Limb (tissue), 2 donors: ENCODE measurements at regions not wholly inside any gene's neighbourhood (a gene's known extent, or its start where the extent isn't known, plus 50 kb on each side); places are given as distances from the start of the nearest gene placed in this dataset.

Experiments used
- DNase-seq, 2 donors: peaks; one replicate each; pipeline ENCODE4 v3.0.0-alpha.2; 2016; ENCODE audit errors: extremely low spot score in 2 of 2

DNA sequence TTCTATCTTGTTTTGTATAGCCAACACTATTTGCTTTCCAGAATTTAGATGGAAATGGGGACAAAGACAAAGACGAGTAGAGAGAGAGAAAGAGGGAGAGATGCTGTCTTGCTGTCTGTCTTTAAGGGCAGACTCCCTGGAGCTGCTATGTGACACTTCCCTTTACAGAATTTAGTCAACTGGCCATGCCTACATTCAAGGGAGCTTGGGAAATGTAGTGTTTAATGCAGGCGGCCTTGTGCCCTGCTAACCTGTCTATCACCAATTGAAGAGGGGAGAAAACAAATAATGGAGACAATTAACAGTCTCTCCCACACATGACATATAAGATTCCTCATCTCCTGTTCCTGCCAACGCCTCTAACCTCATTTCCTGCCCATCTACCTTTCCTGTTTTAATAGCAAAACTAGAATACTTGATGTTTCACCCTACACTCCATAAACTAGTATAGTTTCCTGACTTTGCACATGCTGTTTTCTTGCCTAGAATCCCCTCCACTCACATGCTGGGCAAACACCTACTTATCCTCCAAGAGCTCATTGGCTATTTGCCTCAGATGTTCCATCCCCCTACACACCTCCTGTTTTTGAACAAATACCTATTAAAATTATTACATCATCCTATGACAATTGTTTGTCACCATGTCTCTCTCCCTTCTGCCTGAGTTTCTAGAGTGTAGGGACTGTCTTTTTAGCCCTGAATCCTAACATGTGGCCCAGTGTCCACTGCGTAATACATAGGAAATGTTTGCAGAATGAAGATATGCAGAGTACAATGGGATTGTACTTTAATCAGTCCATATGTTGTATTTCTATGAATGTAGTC, 117.2 kb downstream of the SLC25A24 start:
- no peak for DNase-seq

- DNase-seq = no peak
Observed at GRCh38 chr1:108082001-108082400, 117.0 kb upstream of the VAV3 start.

- no peak for DNase-seq
Observed at GRCh38 chr1:108080448-108080847, 115.5 kb upstream of the VAV3 start.

- DNase-seq = no peak
Observed at GRCh38 chr1:108079440-108080025, 114.6 kb upstream of the VAV3 start.

DNA sequence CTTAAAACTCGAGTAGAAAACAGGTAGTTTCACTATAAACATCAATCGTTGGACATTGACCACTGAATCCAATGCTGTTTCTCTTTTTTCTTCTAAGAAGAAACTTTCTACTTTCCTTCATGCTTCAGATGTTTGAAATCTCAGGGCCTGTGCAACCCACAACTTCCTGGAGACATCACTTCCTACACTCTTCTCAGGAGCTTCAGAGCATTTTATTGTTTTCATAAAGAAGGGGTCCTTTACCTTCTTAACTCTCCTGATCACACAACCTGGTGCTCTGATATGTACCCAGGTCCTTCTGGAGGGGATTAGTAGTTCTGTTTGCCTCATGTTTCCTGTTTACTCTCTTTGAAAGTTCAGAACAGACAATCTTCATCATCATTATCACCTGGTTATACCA, 113.0 kb upstream of the VAV3 start:
- DNase-seq = no peak

DNA sequence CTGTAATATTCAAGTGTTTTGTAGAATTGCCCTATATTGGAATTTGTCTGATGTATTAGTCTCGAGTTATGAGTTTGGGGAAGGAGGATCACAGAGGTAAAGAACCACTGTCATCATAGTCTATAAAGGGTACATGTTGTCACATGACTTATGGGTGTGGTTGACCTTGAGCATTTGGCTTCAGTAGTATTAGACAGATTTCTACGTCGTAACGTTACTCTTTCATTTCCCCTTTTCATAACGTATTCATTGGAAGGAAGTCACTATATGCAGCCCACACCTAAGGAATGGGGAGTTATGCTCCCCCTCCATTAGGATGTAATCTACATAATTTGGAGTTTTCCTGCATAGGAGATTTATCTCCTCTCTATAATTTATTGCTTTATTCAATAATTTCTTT, 110.1 kb upstream of the VAV3 start:
- no peak for DNase-seq

- no peak for DNase-seq
Observed at GRCh38 chr1:108072776-108073175, 107.8 kb upstream of the VAV3 start.

DNA sequence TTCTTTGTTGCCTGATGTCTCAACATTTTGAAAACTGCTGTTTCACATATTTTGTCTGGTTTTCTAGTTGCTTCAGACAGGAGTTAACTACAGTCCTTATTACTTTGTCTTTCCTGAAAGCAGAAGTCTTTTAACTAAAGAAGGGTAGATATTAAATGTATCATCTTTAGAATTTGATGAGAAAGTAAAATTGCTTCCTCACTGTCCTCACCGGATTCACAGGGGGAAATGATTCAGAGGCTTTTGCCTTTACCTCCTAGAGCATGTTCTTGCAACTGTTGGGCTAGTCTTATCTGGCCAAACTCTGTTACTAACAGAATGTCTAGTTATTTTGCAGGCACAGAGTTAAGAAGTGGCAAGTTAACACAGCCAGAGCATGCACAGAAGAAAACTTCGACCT, 107.2 kb upstream of the VAV3 start:
- DNase-seq = no peak

GRCh38 chr1:108071601-108072000, 106.6 kb upstream of the VAV3 start:
- no peak for DNase-seq

DNA sequence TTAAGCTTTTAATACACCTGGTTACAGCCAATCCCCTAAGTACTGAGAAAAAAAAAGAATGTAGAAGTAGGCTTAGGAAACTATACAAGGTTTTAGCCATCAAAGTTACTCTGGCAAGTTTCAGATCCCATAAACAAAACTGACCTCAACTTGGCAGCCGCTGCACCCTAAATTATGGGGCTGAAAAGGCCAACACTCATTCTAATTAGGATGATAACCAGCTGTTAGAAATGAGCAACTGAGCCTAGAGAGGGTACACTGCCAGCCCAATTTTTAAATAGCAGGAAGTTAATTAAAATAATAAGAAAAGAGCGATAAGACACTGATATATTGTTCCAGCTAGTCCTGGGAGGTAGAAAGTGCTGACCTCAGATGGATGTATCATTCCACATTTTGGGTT, 105.7 kb upstream of the VAV3 start:
- no peak for DNase-seq

GRCh38 chr1:108067884-108068540, 103.0 kb upstream of the VAV3 start:
- DNase-seq = no peak

DNA sequence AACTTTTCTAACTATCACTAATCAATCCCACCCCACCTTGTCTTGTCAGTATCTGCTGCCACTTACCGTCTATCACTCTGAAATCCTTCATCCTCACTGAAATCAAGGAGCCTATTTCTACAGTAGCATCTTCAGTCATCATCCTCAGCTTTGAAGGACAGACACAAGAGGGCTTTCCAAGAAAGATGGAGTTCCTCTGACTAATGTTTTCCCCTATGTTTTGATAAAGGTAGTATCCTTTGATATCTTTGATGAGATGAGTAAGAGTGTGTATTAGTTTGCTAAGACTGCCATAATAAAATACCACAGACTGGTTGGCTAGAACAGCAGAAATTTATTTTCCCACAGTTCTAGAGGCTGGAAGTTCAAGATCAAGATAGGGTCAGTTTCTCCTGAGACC, 101.8 kb upstream of the VAV3 start:
- DNase-seq = no peak

- no peak for DNase-seq
Observed at GRCh38 chr1:108064255-108064654, 99.3 kb upstream of the VAV3 start.

DNA sequence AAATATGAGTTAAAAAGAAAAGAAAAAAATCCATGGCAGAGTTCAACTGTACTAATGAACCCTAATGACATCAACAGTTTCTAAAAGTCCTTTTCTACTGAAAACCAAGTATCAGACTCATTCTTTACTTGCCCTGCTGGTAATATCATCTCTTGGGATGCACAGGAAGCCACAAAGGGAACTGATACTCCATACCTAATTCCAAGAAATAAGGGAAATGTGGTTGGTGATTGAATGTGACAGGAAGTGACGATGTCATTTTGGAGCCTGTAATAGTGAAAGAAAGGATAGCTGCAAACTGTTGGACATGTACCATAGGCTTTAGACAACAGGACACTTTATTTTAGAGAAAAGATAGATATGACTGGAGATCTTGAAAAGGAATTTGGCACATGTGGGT, 98.7 kb upstream of the VAV3 start:
- no peak for DNase-seq

- peak in 1 of 2 donors; percentile 31 for DNase-seq
Observed at GRCh38 chr1:108059945-108060344, 95.0 kb upstream of the VAV3 start.

GRCh38 chr1:108057541-108057940, 92.6 kb upstream of the VAV3 start:
- DNase-seq = no peak

- no peak for DNase-seq
Observed at GRCh38 chr1:108056436-108056990, 91.5 kb upstream of the VAV3 start.

DNA sequence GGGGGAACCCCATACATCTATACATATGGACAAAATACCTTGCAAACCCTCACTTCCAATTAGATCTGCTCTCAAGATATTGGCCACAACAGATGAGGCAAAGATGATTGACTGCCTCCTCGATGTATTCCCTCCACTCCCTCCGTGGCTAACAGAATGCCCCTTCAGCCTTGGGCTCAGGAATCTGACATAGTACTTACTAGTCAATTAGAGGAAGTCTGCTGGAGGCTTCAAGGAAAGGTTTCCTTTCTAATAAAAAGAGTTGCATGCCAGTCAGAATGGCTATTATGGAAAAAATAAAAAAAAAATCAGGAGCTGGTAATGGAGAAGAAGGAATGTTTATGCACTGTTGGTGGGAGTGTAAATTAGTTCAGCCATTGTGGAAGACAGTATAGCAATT, 90.4 kb upstream of the VAV3 start:
- DNase-seq = no peak

- no peak for DNase-seq
Observed at GRCh38 chr1:108054396-108054795, 89.4 kb upstream of the VAV3 start.

DNA sequence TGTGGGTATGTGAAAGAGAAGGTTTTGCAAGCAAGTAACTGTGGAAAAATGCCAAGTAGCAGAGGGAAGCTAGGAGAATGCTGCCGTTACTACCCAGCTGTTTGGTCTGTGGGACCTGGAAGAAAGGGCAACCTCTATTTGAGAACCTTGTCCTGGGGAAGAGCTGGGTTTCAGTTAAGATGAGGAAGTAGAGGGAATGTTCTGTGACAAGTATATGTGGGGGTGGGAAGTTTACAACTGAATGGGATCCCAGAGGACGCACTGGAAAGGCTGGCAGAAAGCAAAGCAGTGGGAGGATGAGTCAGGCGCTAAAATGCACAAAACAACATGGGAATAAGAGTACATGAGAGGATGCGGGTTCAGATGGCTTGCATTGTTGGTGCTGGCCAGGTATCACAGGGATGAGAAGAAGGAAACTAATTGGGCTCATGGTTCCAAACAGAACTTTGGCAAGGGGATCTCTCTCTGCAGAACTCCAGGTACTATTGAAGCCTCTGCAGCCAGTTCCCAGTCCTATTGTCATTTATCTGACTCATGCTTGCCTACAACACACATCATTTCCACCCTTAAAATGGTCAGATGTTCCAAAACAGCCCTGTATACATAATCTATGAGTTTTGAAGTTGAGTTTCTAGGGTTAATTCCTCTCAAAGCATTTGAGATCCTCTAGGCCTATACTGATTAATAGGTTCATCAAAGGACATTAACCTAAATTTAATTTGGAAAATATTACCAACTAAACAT, 88.5 kb upstream of the VAV3 start:
- no peak for DNase-seq

DNA sequence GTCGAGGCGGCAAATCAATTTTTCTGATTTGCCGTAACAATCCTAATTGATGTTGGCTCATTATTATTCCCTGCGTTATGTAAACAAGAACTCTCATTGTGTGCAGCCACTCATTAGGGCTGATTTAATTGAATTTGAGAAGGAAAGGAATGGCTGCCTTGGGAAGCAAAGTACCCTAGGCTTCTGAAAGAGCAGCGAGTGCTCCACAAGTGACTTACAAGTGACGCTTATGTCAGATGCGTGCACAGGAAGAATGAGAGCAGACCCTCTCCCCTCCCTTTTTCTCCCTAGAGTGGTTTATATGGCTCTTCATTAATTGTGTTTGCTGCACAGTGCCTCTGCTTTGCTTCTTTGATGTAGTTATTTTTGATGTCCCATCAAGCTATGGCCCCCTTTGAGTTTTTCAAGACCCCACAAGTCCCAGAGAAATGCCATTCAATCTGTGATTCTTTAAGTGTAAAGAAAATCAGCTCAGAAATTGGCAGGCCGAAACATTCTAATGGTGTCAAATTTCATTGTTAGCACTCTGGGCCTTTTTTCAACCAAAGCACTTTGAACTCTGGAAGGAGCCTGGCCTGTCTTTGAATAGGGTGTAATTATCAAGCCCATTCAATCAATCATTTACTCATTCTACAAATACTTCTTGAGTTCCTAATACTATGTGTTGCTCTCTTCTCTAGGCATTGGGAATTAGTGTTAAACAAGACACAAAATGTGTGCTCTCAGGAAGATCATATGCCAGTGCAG, 86.8 kb upstream of the VAV3 start:
- no peak for DNase-seq
